OCI-LY1 (cell line): ENCODE measurements at regions not wholly inside any gene's neighbourhood (a gene's known extent, or its start where the extent isn't known, plus 50 kb on each side); places are given as distances from the start of the nearest gene placed in this dataset.

Source experiments
- H2AFZ ChIP-seq: fragments of 200-600 bp; sonication (generic), shearing (Covaris generic); 2 replicates; pipeline ENCODE4 v1.6.0; 2014; ENCODE audit warnings: antibody characterized with exemption, mild to moderate bottlenecking, low read length
- H3F3A ChIP-seq: fragments of 200-600 bp; sonication (generic), shearing (Covaris generic); 2 replicates; pipeline ENCODE4 v1.6.0; 2014; ENCODE audit warnings: mild to moderate bottlenecking, antibody characterized with exemption, low read length, moderate library complexity; ENCODE audit not compliant: insufficient read depth
- H3K27ac ChIP-seq: fragments of 200-600 bp; sonication (generic); 2 replicates; pipeline ENCODE4 v1.5.1; 2014; ENCODE audit warnings: low read length, mixed run types, mild to moderate bottlenecking, low read depth; ENCODE audit not compliant: poor library complexity, severe bottlenecking
- H3K27me3 ChIP-seq: fragments of 200-600 bp; sonication (generic); 2 replicates; pipeline ENCODE4 v1.6.0; 2014; ENCODE audit warnings: antibody characterized with exemption, mild to moderate bottlenecking, low read length, moderate library complexity; ENCODE audit not compliant: insufficient read depth
- H3K36me3 ChIP-seq: fragments of 200-600 bp; sonication (generic); 2 replicates; pipeline ENCODE4 v1.6.1; 2014; ENCODE audit warnings: mild to moderate bottlenecking, antibody characterized with exemption, low read length, moderate library complexity, mixed read lengths; ENCODE audit not compliant: insufficient read depth
- H3K4me1 ChIP-seq: fragments of 200-600 bp; sonication (generic); 2 replicates; pipeline ENCODE4 v1.5.1; 2014; ENCODE audit warnings: mild to moderate bottlenecking, low read length, moderate library complexity; ENCODE audit not compliant: insufficient read depth, severe bottlenecking
- H3K4me2 ChIP-seq: fragments of 200-600 bp; sonication (generic), shearing (Covaris generic); 2 replicates; pipeline ENCODE4 v1.6.1; 2014; ENCODE audit warnings: low read length
- H3K4me3 ChIP-seq: fragments of 200-600 bp; sonication (generic); 2 replicates; pipeline ENCODE4 v1.5.1; 2014; ENCODE audit warnings: low read length, low read depth, mild to moderate bottlenecking, mixed read lengths; ENCODE audit not compliant: poor library complexity, severe bottlenecking
- H3K79me2 ChIP-seq: fragments of 200-600 bp; shearing (Covaris generic); 2 replicates; pipeline ENCODE4 v1.6.1; 2016; ENCODE audit warnings: mixed run types, low read length, mixed read lengths; ENCODE audit not compliant: insufficient read depth
- H3K9ac ChIP-seq: fragments of 200-600 bp; sonication (generic), shearing (Covaris generic); 2 replicates; pipeline ENCODE4 v1.6.1; 2014; ENCODE audit warnings: mild to moderate bottlenecking, low read length, mixed read lengths
- H3K9me2 ChIP-seq: fragments of 200-600 bp; sonication (generic), shearing (Covaris generic); 2 replicates; pipeline ENCODE4 v1.6.1; 2014; ENCODE audit warnings: low read depth, mild to moderate bottlenecking, low read length, mixed read lengths
- H3K9me3 ChIP-seq: fragments of 200-600 bp; shearing (Covaris generic); 2 replicates; pipeline ENCODE4 v1.6.1; 2014; ENCODE audit warnings: low read length, mixed read lengths
- H4K20me1 ChIP-seq: fragments of 200-600 bp; sonication (generic), shearing (Covaris generic); 2 replicates; pipeline ENCODE4 v1.6.0; 2016; ENCODE audit warnings: mild to moderate bottlenecking, low read length; ENCODE audit not compliant: insufficient read depth
- CTCF ChIP-seq: fragments of 200-600 bp; sonication (generic), shearing (Covaris generic); IDR thresholded peaks from 2 replicates; pipeline ENCODE4 v1.5.1; 2017; ENCODE audit warnings: mild to moderate bottlenecking, antibody characterized with exemption, low read length, moderate library complexity, mixed read lengths
- EZH2 ChIP-seq: fragments of 200-600 bp; sonication (generic), shearing (Covaris generic); IDR thresholded peaks from 2 replicates; pipeline ENCODE4 v1.8.0; 2017; ENCODE audit warnings: borderline replicate concordance, mixed run types, mild to moderate bottlenecking, antibody characterized with exemption, low read length, moderate library complexity, mixed read lengths

- H2AFZ ChIP-seq: no peak overlapping the region
- H3K27me3 ChIP-seq: no peaks in the 10 kb centered on the region
Measured at GRCh38 chr12:32989705-32990104, 93.1 kb upstream of the PKP2 start.

GRCh38 chr12:32988982-32989381 is 92.4 kb upstream of the PKP2 start:
- no peak for TF ChIP-seq CTCF
- TF ChIP-seq EZH2: no peak
- no peak overlapping the region for H2AFZ ChIP-seq

More at GRCh38 chr12:32989705-32990104, 93.1 kb upstream of the PKP2 start:
- Histone ChIP-seq H3K9ac (no peak overlapping the region), H3K27ac (no peak overlapping the region), H3K9me2 (no peaks in the 10 kb centered on the region), H3K79me2 (no peaks in the 10 kb centered on the region), H3K36me3 (no peaks in the 10 kb centered on the region), H3K4me2 (no peak overlapping the region), H3K4me3 (no peak overlapping the region), H3K9me3 (no peaks in the 10 kb centered on the region), H3F3A (no peaks in the 10 kb centered on the region), H3K4me1 (no peaks in the 10 kb centered on the region), H4K20me1 (no peaks in the 10 kb centered on the region)
- TF ChIP-seq EZH2 (no peak), CTCF (no peak)

GRCh38 chr12:32987512-32987911 is 90.9 kb upstream of the PKP2 start:
- Histone ChIP-seq H3K9me2 (no peaks in the 10 kb centered on the region), H3K79me2 (no peaks in the 10 kb centered on the region), H3K36me3 (no peaks in the 10 kb centered on the region), H3K27ac (no peak overlapping the region), H3K9me3 (no peaks in the 10 kb centered on the region), H3K4me1 (no peaks in the 10 kb centered on the region), H2AFZ (no peak overlapping the region), H3K9ac (no peak overlapping the region), H3K4me2 (no peak overlapping the region), H3K27me3 (no peaks in the 10 kb centered on the region), H3F3A (no peaks in the 10 kb centered on the region), H4K20me1 (no peaks in the 10 kb centered on the region), H3K4me3 (no peak overlapping the region)
- TF ChIP-seq CTCF: no peak
- TF ChIP-seq EZH2: no peak

More at GRCh38 chr12:32988982-32989381, 92.4 kb upstream of the PKP2 start:
- no peaks in the 10 kb centered on the region for H4K20me1 ChIP-seq
- H3K9ac ChIP-seq: no peak overlapping the region
- H3K4me1 ChIP-seq: no peaks in the 10 kb centered on the region
- H3F3A ChIP-seq: no peaks in the 10 kb centered on the region
- no peaks in the 10 kb centered on the region for H3K9me3 ChIP-seq
- H3K27me3 ChIP-seq: no peaks in the 10 kb centered on the region
- H3K79me2 ChIP-seq: no peaks in the 10 kb centered on the region
- H3K4me2 ChIP-seq: no peak overlapping the region
- no peaks in the 10 kb centered on the region for H3K36me3 ChIP-seq
- H3K4me3 ChIP-seq: no peak overlapping the region
- no peaks in the 10 kb centered on the region for H3K9me2 ChIP-seq
- H3K27ac ChIP-seq: no peak overlapping the region
